ENCODE measurements at regions not wholly inside any gene's neighbourhood (a gene's known extent, or its start where the extent isn't known, plus 50 kb on each side); places are given as distances from the start of the nearest gene placed in this dataset.

GRCh38 chr4:188220006-188220405, 80.8 kb downstream of the TRIML1 start:
- TF ChIP-seq EP300 (IDR thresholded peaks at IDR 0.05) (no peak), POLR2AphosphoS5 (IDR thresholded peaks at IDR 0.05) (no peak)
- TF ChIP-seq, protein P1, sequence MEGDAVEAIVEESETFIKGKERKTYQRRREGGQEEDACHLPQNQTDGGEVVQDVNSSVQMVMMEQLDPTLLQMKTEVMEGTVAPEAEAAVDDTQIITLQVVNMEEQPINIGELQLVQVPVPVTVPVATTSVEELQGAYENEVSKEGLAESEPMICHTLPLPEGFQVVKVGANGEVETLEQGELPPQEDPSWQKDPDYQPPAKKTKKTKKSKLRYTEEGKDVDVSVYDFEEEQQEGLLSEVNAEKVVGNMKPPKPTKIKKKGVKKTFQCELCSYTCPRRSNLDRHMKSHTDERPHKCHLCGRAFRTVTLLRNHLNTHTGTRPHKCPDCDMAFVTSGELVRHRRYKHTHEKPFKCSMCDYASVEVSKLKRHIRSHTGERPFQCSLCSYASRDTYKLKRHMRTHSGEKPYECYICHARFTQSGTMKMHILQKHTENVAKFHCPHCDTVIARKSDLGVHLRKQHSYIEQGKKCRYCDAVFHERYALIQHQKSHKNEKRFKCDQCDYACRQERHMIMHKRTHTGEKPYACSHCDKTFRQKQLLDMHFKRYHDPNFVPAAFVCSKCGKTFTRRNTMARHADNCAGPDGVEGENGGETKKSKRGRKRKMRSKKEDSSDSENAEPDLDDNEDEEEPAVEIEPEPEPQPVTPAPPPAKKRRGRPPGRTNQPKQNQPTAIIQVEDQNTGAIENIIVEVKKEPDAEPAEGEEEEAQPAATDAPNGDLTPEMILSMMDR (IDR thresholded peaks at IDR 0.05) = no peak
